Neutrophil (primary cell): ENCODE measurements at regions not wholly inside any gene's neighbourhood (a gene's known extent, or its start where the extent isn't known, plus 50 kb on each side); places are given as distances from the start of the nearest gene placed in this dataset.
"Not testable (repeated sequence)": the region's sequence is repeated elsewhere in the genome, so short reads cannot be mapped to it uniquely, and the experiment has no call there.

Source experiments
- H3K27ac ChIP-seq: fragments of 200-600 bp; sonication (generic); 2 replicates; pipeline ENCODE4 v1.5.1; 2016; ENCODE audit warnings: mild to moderate bottlenecking, moderate library complexity
- H3K27me3 ChIP-seq: fragments of 200-600 bp; sonication (generic); 2 replicates; pipeline ENCODE4 v1.6.0; 2016; ENCODE audit warnings: mild to moderate bottlenecking
- H3K36me3 ChIP-seq: fragments of 200-600 bp; sonication (generic); 2 replicates; pipeline ENCODE4 v1.5.1; 2017
- H3K4me1 ChIP-seq, 2 experiments: fragments of 200-600 bp in 1 of 2; sonication (generic) in 1 of 2; 1 replicate in 1 of 2; 2 replicates in 1 of 2; pipeline versions ENCODE4 v1.5.1 to v1.6.1; 2013 to 2016; ENCODE audit warnings: low read depth in 1 of 2, low read length in 1 of 2, mild to moderate bottlenecking in 1 of 2, moderate library complexity in 1 of 2; ENCODE audit not compliant: control insufficient read depth in 1 of 2, insufficient read depth in 1 of 2
- H3K4me3 ChIP-seq, 2 experiments: fragments of 200-600 bp in 1 of 2; sonication (generic) in 1 of 2; 1 replicate in 1 of 2; 2 replicates in 1 of 2; pipeline ENCODE4 v1.5.1; 2013 to 2016; ENCODE audit warnings: low read depth in 1 of 2, low read length in 1 of 2, mild to moderate bottlenecking in 1 of 2, moderate library complexity in 1 of 2
- H3K9me3 ChIP-seq: fragments of 200-600 bp; sonication (generic); 2 replicates; pipeline ENCODE4 v1.5.1; 2016
- CTCF ChIP-seq: fragments of 200-600 bp; sonication (generic); IDR thresholded peaks from 2 replicates; pipeline ENCODE4 v1.5.1; 2016; ENCODE audit warnings: antibody characterized with exemption

GRCh38 chr6:57974653-57975052 is 657.2 kb downstream of the PRIM2 start:
- Histone ChIP-seq H3K36me3 (no peaks in the 10 kb centered on the region), H3K27me3 (no peaks in the 10 kb centered on the region), H3K27ac (no peak overlapping the region), H3K4me3 (no peak overlapping the region), H3K4me1 (no peaks in the 10 kb centered on the region), H3K9me3 (no peaks in the 10 kb centered on the region)
- TF ChIP-seq CTCF: no peak

- not testable (repeated sequence) for H3K27me3 ChIP-seq, H3K27ac ChIP-seq, H3K9me3 ChIP-seq, H3K36me3 ChIP-seq, H3K4me1 ChIP-seq, H3K4me3 ChIP-seq
Measured at GRCh38 chr6:57975127-57975526, 657.7 kb downstream of the PRIM2 start.

- H3K9me3 ChIP-seq, H3K4me3 ChIP-seq, H3K27ac ChIP-seq, H3K36me3 ChIP-seq, H3K27me3 ChIP-seq, H3K4me1 ChIP-seq: not testable (repeated sequence)
Measured at GRCh38 chr6:57976371-57976770, 658.9 kb downstream of the PRIM2 start.

- H3K4me3 ChIP-seq, H3K27ac ChIP-seq, H3K36me3 ChIP-seq, H3K27me3 ChIP-seq, H3K4me1 ChIP-seq, H3K9me3 ChIP-seq: not testable (repeated sequence)
Measured at GRCh38 chr6:57983603-57984002, 666.2 kb downstream of the PRIM2 start.

- not testable (repeated sequence) for H3K36me3 ChIP-seq, H3K27me3 ChIP-seq, H3K4me1 ChIP-seq, H3K27ac ChIP-seq, H3K4me3 ChIP-seq, H3K9me3 ChIP-seq
Measured at GRCh38 chr6:57984575-57984974, 667.1 kb downstream of the PRIM2 start.

GRCh38 chr6:57985734-57986133 is 668.3 kb downstream of the PRIM2 start:
- H3K9me3 ChIP-seq, H3K4me3 ChIP-seq, H3K4me1 ChIP-seq, H3K27me3 ChIP-seq, H3K27ac ChIP-seq, H3K36me3 ChIP-seq: not testable (repeated sequence)

- not testable (repeated sequence) for H3K27me3 ChIP-seq, H3K9me3 ChIP-seq, H3K4me3 ChIP-seq, H3K27ac ChIP-seq, H3K4me1 ChIP-seq, H3K36me3 ChIP-seq
Measured at GRCh38 chr6:57986584-57986983, 669.2 kb downstream of the PRIM2 start.

GRCh38 chr6:57989520-57990080 is 672.2 kb downstream of the PRIM2 start:
- not testable (repeated sequence) for H3K4me3 ChIP-seq, H3K27me3 ChIP-seq, H3K27ac ChIP-seq, H3K4me1 ChIP-seq, H3K36me3 ChIP-seq, H3K9me3 ChIP-seq

- H3K27ac ChIP-seq, H3K4me1 ChIP-seq, H3K4me3 ChIP-seq, H3K9me3 ChIP-seq, H3K36me3 ChIP-seq, H3K27me3 ChIP-seq: not testable (repeated sequence)
Measured at GRCh38 chr6:57998858-57999619, 681.6 kb downstream of the PRIM2 start.

- H3K27ac ChIP-seq, H3K27me3 ChIP-seq, H3K4me1 ChIP-seq, H3K4me3 ChIP-seq, H3K9me3 ChIP-seq, H3K36me3 ChIP-seq: not testable (repeated sequence)
Measured at GRCh38 chr6:58000233-58000632, 682.8 kb downstream of the PRIM2 start.

- not testable (repeated sequence) for H3K4me3 ChIP-seq, H3K27me3 ChIP-seq, H3K4me1 ChIP-seq, H3K9me3 ChIP-seq, H3K27ac ChIP-seq, H3K36me3 ChIP-seq
Measured at GRCh38 chr6:58003417-58004167, 686.2 kb downstream of the PRIM2 start.

- H3K9me3 ChIP-seq, H3K27ac ChIP-seq, H3K27me3 ChIP-seq, H3K4me3 ChIP-seq, H3K4me1 ChIP-seq, H3K36me3 ChIP-seq: not testable (repeated sequence)
Measured at GRCh38 chr6:58007334-58008000, 690.0 kb downstream of the PRIM2 start.
